Dermis microvascular lymphatic vessel endothelial cell (primary cell): ENCODE measurements at regions not wholly inside any gene's neighbourhood (a gene's known extent, or its start where the extent isn't known, plus 50 kb on each side); places are given as distances from the start of the nearest gene placed in this dataset.

Experiments used
- DNase-seq, 2 donors: peaks; one replicate each; pipeline versions ENCODE4 v3.0.0 to v3.0.0-alpha.2; 2010; ENCODE audit warnings: low read depth in 2 of 2

DNA sequence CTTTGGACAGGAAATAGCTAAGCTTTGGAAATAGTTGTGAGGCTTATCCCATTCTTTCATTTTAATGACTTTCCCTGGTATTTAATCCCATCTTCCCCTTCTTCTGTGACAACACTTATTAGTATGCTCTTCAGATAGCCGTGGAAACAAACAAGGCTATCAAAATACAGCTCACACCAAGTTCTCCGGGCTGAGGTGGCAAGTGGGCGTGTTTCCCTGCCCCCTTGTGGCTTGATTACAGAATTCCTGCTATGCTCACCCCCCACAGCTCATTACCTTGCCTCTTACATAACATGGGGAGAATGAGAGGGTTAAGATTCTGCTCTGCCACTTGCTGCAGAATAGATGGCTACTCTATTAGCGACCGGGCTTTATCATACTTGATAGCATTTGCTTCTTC lies 437.1 kb upstream of the TLE4 start:
- DNase-seq, result peak; percentile 26 to 67

DNA sequence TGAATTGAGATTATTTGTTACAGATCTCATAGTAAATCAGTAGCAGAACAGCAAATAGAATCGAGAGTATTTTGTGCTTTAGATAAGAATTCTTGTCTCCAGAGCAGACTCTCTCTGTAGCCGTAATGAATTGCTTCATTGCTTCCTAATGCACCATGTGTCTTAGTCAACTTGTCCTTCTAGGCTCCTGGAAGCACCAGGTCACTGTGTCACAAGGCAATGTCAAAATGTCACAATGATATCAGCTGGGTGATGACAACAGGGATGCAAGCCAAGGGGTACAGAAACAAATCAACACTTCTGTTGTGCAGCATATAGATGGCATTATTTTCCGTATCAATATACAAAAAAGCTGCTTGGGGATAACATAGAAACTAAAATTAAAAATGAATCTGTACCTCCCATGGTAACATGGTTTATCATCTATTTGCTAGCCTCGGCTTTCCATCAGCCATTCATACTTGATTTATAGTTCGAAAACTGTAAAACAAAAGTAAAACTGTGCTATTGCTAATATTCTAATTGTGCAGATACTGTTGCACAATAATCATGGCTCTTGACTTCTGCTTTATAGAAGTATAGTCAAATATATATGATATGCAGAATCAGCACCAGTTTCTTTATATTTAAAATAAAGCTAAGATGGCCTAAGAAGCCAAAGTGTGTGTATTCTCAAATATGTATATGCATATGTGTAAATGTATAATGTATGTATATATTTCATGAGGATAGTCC lies 435.9 kb upstream of the TLE4 start:
- no peak for DNase-seq

DNA sequence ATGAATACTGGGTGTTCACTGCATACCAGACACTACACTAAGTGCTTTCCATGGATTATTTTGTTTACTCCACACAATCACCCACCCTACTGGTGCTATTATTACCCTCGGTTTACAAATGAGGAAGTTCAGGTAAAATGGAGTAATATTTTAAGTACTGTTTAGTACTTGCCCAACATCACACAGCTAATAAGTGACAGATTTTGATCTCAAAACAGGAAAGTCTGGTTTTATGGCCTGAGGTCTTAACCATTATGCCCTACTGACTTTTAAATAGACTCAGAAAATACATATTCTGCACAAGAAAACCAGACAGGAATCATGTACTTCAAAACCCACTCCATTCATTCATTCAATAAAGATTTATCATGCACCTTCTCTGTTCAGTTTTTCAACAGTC lies 431.0 kb upstream of the TLE4 start:
- DNase-seq, result no peak

DNA sequence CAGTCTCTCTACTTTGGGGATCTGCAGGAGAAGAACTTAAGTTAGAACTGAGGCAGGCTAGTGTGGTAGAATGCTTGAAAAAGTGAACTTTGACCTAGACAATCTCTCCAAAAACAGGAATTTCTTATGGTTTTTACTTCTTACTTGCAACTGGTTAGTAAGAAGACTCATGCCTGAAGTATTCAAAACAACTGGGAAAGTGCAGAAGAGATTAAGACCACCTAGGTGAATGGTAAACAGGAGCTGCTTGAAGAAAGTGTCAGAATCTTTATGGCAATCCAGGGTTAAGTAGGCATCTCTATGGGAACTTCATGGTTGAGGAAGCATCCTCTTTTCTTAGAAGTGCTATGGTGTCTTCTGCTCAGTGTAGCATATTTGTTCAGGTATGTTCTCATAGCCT lies 428.6 kb upstream of the TLE4 start:
- no peak for DNase-seq

DNA sequence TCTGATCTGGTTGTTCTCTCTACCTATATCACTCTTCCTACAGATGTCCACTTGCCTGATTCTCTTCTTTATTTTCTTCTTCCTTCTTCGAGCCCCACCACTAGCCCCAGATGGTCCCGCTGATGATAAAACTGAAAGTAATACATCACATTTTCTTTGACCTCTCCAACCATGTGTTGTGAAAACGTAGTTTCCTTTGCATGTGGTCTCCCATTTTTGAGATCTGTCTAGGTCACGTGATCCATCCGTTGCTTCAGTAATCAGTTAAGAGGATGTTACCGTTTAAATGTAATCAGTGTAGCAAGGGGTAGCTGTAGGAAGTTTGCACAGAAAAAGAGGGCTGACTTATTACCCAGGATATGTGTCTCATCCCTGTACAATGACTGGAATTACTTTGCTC lies 426.3 kb upstream of the TLE4 start:
- no peak for DNase-seq

DNA sequence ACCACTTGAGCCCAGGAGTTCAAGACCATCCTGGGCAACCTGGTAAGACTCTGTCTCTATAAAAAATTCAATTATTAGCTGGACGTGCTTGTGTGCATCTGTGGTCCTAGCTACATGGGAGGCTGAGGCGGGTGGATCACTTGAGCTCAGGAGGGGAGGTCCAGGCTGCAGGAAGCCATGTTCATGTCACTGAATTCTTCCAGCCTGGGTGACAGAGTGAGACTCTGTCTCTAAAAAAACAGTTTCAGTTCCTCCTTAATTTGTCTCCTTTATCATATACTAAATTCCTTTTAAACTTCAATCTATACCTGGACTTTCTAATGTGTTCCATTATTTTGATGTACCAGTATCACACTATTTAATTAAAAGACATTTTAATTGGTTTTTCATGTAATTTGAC lies 422.2 kb upstream of the TLE4 start:
- no peak for DNase-seq

DNA sequence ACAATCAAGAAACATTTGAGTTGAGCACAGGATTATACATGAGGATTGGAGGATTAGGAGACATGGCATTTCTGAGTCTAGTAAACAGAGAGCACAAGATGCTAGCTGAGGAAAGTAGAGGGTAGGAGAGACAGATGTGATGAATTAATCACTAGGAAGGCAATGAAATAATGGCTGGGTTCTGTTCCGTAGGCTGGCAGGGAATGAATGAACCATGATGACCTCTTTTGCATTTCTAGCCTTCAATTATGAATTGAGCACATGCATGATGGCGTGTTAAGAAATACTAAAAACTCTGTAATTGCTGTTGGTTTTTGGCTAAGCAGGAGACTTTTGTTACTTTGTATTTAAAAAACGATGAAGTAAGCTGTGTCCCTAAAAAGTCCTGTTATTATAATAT lies 420.0 kb upstream of the TLE4 start:
- no peak for DNase-seq

DNA sequence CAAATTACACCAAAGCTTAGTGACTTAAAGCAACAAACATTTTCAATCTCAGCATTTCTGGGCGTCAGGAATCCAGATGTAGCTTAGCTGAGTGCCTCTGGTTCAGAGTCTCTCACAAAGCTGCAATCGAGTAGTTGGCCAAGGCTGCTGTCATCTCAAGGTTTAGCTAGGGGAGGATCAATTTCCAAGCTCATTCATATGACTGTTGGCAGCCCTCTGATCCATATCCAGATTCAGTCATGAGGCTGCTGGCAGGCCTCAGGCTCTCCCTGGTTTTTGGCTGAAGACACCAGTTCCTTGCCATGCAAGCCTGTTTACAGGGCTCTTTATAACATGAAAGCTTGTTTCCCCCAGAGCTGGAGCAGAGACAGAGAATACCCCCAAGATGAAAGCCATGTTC lies 419.5 kb upstream of the TLE4 start:
- DNase-seq, result no peak

DNA sequence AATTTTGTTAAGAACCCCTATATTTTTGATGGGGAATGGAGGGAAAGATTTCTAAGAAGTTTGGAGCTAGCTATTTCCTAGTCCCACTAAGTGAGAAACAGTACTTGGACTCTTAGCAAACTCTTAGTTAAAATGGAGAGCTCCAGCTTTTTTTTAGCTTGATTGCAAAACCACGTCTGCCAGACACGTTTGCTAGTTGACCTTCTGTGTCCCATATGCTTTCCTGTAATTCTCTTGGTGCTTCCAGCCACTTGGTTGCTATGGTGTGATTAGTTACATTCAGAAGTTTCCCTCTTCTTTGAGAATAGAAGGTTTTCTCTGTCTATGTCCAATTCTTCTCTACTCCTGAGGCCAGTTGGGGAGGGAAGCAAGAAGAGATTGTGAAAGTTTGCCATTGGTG lies 417.0 kb upstream of the TLE4 start:
- DNase-seq, result peak in 1 of 2 donors; percentile 54

DNA sequence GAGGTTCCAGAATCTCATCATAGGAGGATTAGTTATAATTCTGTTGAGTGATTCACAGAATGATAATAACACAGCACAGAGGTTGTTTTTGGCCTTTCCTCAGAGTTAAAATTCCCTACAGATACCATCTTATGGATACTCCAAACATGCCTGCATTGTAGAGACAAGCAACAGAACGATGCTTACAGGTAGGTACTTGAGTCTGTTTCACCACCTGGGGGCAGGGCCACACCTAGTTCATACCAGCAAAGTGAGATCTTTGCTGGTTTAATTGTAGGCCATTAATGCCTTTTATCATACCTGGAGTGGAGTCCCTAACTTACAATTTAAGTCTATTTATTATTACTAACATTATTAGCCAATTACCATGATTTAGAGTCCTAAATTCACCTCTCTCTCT lies 416.5 kb upstream of the TLE4 start:
- DNase-seq, result no peak

DNA sequence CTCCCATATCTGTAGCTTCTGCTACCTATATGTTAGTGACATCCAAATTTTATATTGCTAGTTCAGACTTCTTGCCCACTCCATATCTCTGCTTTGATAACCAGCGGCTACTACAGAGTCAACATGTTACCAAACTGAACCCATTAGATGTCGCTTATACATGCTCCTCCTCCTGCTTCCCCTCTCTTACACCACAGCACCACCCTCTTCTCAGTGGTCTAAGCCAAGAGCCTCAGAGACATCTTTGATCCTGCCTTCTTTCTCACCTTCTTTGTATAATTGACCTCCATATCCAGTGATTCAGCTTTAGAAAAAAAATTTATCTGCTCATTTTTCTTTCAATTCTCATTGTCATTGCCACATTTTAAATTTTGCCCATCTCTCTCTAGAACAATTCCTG lies 408.2 kb upstream of the TLE4 start:
- no peak for DNase-seq

DNA sequence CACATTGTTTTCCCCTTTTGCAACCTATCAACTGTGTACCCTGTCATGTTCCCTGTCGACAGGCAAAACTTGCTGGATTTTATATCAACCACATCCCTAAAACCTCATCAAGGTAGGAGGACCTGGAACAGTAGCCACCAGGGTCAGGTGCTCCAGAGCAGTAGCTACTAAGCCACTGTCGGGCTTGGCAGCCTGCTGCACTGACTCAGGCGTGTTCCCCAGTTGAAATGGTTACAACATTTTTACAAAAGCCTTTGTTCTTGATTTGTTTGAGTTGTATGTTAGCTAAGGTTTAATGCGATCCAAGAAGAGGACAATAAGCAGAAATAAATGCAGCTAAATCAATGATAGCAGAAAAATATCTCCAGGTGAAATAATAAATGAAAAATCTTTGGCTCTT lies 407.4 kb upstream of the TLE4 start:
- DNase-seq, result no peak

DNA sequence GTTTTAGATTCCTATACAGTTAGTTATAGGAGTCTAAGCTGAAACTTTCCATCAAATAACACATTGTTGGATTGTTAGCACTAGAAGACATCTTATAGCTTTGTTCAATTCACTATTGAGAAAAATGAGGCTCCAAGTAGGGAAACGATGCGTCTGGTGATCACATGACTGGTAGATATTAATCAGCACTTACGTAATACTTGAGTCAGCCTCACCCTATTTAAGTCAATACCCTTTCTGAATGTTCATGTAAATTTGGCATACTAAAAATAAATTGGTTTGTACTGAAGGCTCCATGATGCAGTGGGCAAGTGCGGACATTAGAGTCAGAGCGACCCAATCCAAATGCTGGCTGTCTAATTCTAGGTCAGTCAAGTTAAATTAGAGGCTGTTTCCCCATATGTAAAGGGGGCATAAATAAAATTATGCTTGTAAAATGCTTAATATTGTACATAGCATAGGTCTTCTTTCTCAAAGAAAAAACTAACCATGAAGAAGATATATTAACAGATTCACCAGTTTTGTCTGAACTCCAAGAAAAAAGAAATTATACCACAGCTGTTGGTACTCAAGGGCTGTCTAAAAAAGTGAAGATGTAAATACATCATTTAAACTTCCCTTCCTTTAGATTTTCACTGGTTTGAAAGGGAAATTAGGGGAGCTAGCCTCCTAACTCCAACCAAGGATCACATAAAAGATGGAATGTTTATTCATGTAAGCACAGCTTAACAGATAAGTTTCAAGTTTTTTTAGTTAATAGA lies 406.6 kb upstream of the TLE4 start:
- DNase-seq, result no peak

DNA sequence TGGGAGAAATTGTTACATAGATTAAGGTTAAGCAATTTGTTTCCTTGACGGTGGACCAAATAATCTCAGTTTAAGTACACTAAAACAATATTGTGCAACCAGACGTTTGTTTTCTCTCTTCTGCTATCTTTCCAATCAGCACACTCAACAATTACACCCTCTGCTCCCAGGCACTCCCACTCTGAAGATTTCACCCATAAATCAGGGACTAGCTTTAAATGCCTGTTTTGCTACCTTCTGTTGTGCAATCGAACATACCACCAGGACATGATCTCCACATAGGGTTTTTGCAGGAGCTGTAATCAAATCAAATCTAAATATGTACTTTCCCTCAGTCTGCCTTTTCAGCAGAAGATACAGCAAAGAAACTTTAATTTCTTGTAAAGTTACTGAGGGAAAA lies 405.8 kb upstream of the TLE4 start:
- DNase-seq, result no peak

DNA sequence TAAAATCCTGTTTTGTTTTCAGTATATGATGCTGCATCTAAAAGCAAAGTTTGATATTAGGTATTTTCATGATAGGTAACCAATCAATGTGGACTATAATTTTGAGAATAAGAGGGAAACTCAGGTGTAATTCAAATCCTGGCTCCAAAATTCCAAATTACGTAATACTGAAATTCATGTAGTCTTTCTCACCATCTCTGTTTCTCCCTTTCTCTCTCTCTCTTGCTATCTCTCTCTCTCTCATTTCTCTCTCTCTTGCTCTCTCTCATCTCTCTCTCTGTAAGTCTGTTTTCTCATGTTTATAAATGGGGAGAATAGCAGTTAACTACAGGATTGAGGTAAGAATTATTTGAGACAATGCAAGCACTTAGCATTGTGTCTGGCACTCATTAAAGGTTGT lies 401.1 kb upstream of the TLE4 start:
- no peak for DNase-seq

DNA sequence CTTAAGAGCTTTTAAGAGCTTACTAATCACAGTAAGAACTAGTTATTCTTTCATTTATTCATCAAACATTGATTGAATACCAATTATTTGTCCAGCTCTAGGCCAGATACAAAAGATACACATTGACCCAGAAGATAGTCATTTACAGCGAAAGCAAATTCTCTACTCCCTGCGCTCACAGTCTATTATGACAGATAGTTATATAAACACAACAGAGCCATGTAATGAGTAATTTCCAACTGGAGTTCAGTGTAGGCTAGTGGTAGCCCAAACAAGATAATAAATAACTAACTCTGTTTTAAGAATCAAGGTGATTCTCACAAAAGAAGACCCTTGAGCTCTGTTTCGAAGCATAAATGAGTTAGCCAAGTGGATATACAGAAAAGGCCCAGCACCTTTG lies 397.8 kb upstream of the TLE4 start:
- no peak for DNase-seq

DNA sequence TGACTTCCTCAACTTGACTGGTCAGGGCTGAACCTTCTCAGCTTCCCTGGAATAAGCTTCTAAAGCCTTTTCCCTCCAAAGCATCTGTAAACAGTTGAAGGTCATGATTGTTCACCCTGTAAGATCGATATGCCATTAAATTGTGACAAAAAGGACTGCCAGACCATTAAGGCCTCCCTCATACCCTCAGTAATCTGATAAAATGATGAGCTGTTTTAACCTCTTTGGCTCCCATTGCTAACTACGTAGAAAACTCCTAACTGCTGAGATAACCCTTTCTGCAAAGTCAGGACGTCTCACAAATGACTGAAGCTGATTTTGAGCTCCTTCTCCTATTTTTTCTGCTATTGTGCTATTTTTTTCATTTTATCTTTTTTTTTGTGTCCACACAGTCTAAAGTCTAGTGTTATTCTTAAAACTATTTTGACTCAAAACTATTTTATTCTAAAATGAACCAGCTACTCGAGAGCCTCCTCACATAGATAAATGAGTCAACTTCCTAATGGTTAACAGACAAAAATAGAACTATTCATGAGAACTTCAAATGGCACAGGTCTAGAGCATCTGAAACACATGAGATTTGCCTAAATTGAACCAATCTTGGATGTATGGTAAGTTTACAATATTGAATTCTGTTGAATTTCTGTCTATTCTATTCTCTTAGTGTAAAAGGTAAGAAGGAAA lies 395.6 kb upstream of the TLE4 start:
- DNase-seq, result no peak

DNA sequence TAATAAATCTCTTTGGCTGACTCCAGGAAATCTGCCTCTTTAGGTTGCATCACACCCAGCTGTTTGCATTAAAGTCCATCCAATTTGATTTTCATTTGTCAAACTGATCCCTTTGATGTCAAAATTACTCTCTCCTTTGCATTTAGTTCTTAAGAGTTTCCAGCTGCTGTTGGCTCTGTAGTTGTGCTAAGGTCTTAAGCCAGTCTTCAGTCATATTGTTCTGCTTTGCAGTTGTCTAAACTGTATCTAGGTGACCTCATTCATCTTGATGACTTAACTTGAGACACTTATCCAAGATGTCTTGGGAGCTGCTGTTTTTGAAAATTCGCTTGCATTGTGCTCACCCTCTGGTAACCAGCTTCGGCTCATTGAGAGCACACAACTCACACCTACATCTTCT lies 386.9 kb upstream of the TLE4 start:
- no peak for DNase-seq

DNA sequence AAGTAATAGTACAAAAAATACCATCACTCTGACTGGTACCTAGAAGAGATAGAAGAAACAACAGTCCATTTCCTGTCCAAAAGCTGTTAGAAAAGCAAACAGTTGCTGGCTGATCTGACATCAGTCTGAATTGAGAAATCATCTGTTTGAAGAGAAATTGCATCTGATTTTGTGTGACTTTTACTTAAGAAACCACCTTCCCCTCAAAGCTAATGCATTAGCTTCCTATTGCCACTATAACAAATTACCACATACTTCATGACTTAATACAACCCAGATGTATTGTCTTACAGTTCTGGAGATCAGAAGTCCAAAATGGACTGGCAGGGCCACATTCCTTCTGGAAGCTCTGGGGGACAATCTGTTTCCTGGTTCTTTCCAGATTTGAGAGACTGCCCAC lies 385.9 kb upstream of the TLE4 start:
- DNase-seq, result no peak

DNA sequence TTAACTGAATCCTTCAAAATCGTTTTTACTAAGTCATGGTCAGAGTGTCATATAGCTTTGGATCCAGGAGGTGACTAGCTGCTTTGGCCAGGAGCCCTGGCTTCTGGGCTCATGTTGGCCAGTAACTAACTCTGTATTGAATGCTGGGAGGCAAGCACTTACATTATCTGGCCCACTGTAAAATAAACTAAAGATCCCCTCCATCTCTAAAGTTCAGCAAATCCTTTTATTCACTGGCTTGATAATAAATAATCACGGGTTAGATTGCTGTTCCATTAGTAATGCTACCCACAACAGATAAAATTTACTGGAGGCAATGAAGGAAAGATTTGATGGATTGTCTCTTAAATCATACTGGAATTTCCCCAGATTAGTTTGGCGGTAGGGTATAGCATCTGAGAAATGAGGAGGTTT lies 382.2 kb upstream of the TLE4 start:
- DNase-seq, result no peak

DNA sequence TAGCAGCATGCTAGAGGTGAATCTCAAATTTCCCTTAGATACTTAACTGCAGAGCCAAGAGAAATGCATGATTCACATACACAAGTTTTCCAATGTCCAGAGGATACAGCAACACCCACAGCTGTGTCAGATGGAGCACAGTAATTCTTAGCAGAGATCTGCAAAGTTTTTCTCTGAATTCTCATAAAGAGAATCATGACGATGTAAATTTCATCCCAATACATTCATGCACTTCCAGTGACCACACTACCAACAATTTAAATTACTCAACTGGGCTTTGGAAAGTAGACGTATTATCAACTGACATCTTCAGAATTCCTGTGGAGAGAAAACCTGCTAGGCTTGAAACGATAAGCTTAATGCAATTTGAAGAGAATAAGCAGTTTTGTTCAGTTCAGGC lies 378.8 kb upstream of the TLE4 start:
- no peak for DNase-seq

DNA sequence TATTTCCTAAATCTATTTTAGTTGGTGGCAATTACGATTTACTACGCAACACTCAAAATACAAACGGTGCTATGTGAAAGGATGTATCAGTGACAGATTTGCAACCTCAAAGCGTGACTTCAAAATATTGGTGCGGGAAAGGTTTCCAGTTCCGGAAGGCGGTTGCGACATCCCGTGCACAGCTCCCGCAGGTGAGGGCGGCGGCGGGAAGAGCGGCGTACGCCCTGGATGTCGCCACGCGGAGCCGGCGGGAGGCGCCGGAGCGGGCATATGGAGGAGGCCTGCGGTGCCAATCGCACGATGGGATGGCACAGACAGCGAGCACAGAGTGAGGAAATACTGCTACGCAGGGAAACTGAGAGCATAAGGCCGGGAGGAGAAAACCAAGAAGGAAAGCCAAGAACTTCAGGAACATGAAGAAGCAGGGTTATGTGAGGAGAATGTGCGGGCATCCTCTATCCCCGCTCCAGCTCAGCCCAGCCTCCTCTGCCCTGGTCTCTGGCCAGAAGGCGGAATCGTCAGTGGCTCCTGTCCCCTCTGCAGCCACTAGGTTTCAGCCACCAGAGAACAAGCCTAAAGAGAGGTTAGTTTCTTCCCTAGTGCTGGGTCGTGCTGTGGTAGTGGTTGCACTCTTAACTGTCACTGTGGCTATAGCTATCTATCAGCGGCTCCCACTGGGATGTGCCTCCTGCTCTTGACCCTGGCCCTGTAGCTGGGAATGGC lies 378.1 kb upstream of the TLE4 start:
- no peak for DNase-seq
